BE2C (cell line): ENCODE measurements at regions not wholly inside any gene's neighbourhood (a gene's known extent, or its start where the extent isn't known, plus 50 kb on each side); places are given as distances from the start of the nearest gene placed in this dataset.

Source experiments
- DNase-seq: peaks from one replicate; pipeline ENCODE4 v3.0.0-alpha.2; 2020
- H3K27me3 ChIP-seq: fragments of 250-450 bp; sonication (Bioruptor Pico); 2 replicates; pipeline ENCODE4 v1.5.1; 2020; ENCODE audit warnings: mild to moderate bottlenecking
- H3K36me3 ChIP-seq: fragments of 250-450 bp; sonication (Bioruptor Pico); 2 replicates; pipeline ENCODE4 v1.5.1; 2020; ENCODE audit warnings: mild to moderate bottlenecking
- H3K4me1 ChIP-seq: fragments of 250-450 bp; sonication (Bioruptor Pico); 2 replicates; pipeline ENCODE4 v1.5.1; 2020
- H3K4me3 ChIP-seq: 2 replicates; pipeline ENCODE4 v1.5.1; 2011; ENCODE audit warnings: low read depth, low read length
- H3K9me3 ChIP-seq: fragments of 250-450 bp; sonication (Bioruptor Pico); 2 replicates; pipeline ENCODE4 v1.5.1; 2020
- CTCF ChIP-seq: IDR thresholded peaks from 2 replicates; pipeline ENCODE4 v1.5.1; 2012; ENCODE audit warnings: mild to moderate bottlenecking, low read depth, low read length

- Histone ChIP-seq H3K4me1 (no peaks in the 10 kb centered on the region), H3K9me3 (peaks cover 38% of the 10 kb centered on the region), H3K36me3 (peaks cover 92% of the 10 kb centered on the region), H3K27me3 (no peaks in the 10 kb centered on the region), H3K4me3 (no peak overlapping the region)
- no peak for TF ChIP-seq CTCF
- DNase-seq: no peak
These were observed 105.7 kb downstream of the SNRPN start for GRCh38 chr15:25060472-25060803.

GRCh38 chr15:25060996-25061620 is 106.3 kb downstream of the SNRPN start:
- Histone ChIP-seq H3K4me1 (no peaks in the 10 kb centered on the region), H3K27me3 (no peaks in the 10 kb centered on the region), H3K9me3 (peaks cover 32% of the 10 kb centered on the region), H3K4me3 (no peak overlapping the region), H3K36me3 (peaks cover 88% of the 10 kb centered on the region)
- no peak for DNase-seq
- no peak for TF ChIP-seq CTCF

GRCh38 chr15:25061808-25062550 is 107.2 kb downstream of the SNRPN start:
- Histone ChIP-seq H3K27me3 (no peaks in the 10 kb centered on the region), H3K9me3 (peaks cover 25% of the 10 kb centered on the region), H3K4me1 (no peaks in the 10 kb centered on the region), H3K4me3 (no peak overlapping the region), H3K36me3 (peaks cover 90% of the 10 kb centered on the region)
- no peak for DNase-seq
- TF ChIP-seq CTCF: no peak

GRCh38 chr15:25062551-25063430 is 108.0 kb downstream of the SNRPN start:
- peaks cover 29% of the 10 kb centered on the region for H3K9me3 ChIP-seq
- no peak for DNase-seq
- H3K4me3 ChIP-seq: no peak overlapping the region
- peaks cover 94% of the 10 kb centered on the region for H3K36me3 ChIP-seq
- H3K27me3 ChIP-seq: no peaks in the 10 kb centered on the region
- no peaks in the 10 kb centered on the region for H3K4me1 ChIP-seq
- TF ChIP-seq CTCF: no peak

- no peak for TF ChIP-seq CTCF
- no peak overlapping the region for H3K4me3 ChIP-seq
- H3K4me1 ChIP-seq: no peaks in the 10 kb centered on the region
- DNase-seq: no peak
- no peaks in the 10 kb centered on the region for H3K27me3 ChIP-seq
- H3K36me3 ChIP-seq: peaks cover 94% of the 10 kb centered on the region
- H3K9me3 ChIP-seq: peaks cover 21% of the 10 kb centered on the region
These were observed 110.5 kb downstream of the SNRPN start for GRCh38 chr15:25065286-25065685.

- peaks cover 94% of the 10 kb centered on the region for H3K36me3 ChIP-seq
- no peak for TF ChIP-seq CTCF
- no peaks in the 10 kb centered on the region for H3K4me1 ChIP-seq
- no peak for DNase-seq
- no peaks in the 10 kb centered on the region for H3K27me3 ChIP-seq
- H3K9me3 ChIP-seq: peaks cover 21% of the 10 kb centered on the region
- no peak overlapping the region for H3K4me3 ChIP-seq
These were observed 111.1 kb downstream of the SNRPN start for GRCh38 chr15:25065876-25066275.
